Fibroblast of villous mesenchyme (primary cell): ENCODE measurements at regions not wholly inside any gene's neighbourhood (a gene's known extent, or its start where the extent isn't known, plus 50 kb on each side); places are given as distances from the start of the nearest gene placed in this dataset.

ENCODE experiments used
- DNase-seq: peaks from one replicate; pipeline ENCODE4 v3.0.0-alpha.2; 2010; ENCODE audit warnings: low read depth
- H3K4me3 ChIP-seq: 2 replicates; pipeline ENCODE4 v1.5.1; 2011; ENCODE audit warnings: low read depth, mild to moderate bottlenecking, low read length
- CTCF ChIP-seq: IDR thresholded peaks from 2 replicates; pipeline ENCODE4 v1.5.1; 2012; ENCODE audit warnings: low read depth, mild to moderate bottlenecking, low read length; ENCODE audit not compliant: insufficient read depth

DNA sequence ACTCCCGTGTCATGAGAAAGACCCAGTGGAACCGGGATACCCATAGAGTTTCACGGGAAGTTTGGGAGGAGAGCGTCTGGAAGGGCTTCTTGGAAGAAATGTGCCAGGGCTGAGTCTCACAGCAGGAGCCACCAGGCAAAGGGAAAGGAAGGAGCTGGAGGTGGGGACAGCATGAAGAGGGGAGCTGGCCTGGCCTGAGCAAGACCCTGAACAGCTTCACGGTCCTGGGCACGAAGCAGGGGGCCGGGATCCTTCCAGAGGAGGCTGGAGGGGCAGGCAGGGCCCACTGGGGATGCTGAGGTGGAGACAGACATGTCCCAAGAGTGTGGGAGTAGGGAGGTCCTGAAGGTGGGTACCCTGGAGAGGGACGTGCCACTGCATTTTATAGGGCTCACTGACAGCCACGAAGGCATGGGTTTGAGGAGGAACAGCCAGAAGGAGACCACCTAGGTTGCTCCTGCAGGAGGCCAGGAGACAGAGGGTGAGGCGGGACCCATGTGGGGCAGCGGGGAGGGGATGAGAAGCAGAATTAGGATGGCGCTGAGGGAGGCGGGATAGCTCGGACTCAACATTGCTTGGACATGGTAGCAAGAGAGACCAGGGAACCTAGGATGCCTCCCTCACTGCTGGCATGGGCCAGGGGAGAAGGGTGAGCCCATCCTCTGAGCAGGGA, 168.1 kb upstream of the ID2 start:
- no peak for TF ChIP-seq CTCF
- no peak overlapping the region for H3K4me3 ChIP-seq
- no peak for DNase-seq

GRCh38 chr2:8514274-8514662, 167.6 kb upstream of the ID2 start:
- TF ChIP-seq CTCF, result no peak
- no peak for DNase-seq
- H3K4me3 ChIP-seq, result no peak overlapping the region

DNA sequence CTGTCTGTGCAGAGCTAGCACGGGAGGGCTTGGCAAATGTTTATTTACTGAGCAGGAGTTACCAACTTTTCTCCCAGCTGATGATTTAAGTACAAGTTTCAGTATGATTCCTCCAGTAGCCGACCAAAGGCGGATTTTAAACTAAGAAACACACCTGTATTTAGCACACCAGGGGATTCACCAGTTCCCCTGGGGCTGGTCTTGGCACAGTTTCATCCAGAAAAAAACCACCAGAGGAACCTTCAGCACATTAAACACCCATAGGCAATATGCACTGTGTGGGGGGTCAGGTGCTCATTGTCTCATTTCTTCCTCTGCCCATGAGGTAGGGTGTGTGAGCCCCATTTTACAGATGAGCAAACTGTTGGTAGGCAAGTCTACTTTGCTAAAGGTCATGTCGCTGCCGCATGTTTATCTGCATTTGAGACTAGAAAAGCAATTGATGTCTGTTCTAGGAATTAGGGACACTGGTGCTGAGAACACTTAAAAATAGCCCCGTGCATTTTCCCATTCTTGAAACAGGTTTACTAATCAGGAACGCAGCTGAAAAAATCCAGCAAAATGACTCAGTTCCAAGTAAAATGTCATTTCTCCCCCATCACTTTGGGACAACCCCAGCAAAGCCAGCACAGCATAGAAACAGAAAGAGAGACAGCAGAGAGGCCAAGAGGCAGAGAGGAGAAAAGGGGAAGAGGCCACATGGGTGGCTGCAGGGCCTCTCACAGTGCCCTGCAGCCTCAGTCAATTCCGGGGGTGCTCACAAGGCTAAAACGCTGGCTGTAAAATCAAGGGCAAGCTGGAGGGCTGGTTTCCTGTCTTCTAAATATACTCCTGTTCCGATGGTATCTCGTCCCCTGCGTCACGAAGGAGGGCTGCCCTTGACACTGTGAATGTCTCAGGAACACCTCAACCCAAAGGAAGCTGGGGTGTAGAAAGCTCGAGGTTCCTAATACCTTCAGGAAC, 166.8 kb upstream of the ID2 start:
- no peak overlapping the region for H3K4me3 ChIP-seq
- no peak for DNase-seq
- no peak for TF ChIP-seq CTCF

DNA sequence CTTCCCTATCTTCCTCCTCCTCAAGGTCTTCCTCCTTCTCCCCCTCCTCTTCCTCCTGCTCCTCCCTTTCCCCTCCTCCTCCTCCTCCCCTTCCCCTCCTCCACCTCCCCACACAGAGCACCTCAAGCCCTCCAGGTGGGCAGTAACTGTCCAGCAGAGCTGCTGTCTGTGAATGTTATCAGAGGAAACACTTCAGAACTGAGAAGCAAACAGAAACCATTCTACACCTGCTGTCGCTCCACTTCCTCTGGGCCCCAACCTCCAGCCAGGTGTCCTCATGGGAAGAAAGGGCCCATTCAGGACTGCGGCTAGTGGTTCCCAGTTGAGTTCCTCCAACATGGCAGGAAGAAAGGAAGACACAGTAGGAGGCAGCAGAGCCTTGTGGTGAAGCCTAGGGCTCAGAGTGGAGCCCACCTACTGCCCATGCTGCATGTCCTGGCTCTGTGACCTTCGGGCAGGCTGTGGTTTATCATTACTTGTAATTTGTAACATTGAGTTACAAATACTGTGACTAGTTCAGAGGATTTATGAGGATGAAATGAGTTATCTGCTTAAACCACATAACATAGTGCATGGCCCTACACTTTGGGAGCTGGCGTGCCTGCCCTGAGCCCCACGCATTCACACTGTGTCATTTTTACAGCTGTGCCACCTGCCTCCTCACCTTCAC, 165.9 kb upstream of the ID2 start:
- no peak for TF ChIP-seq CTCF
- no peak for DNase-seq
- no peak overlapping the region for H3K4me3 ChIP-seq

- DNase-seq, result no peak
- no peak overlapping the region for H3K4me3 ChIP-seq
- no peak for TF ChIP-seq CTCF
Measured at GRCh38 chr2:8517850-8518498, 163.9 kb upstream of the ID2 start.

GRCh38 chr2:8518979-8519668, 162.7 kb upstream of the ID2 start:
- no peak for DNase-seq
- no peak overlapping the region for H3K4me3 ChIP-seq
- no peak for TF ChIP-seq CTCF
